ENCODE measurements at regions not wholly inside any gene's neighbourhood (a gene's known extent, or its start where the extent isn't known, plus 50 kb on each side); places are given as distances from the start of the nearest gene placed in this dataset.

GRCh38 chr5:133738271-133738670 is 125.9 kb upstream of the FSTL4 start:
- TF ChIP-seq CTCF (IDR thresholded peaks at IDR 0.05; ENCODE audit: control extremely low read depth in 1 of 3, insufficient read depth in 1 of 3, low read depth in 1 of 3, low read length in 3 of 3): no peak
- no peak for TF ChIP-seq MAX (IDR thresholded peaks at IDR 0.05)
- TF ChIP-seq TBP (IDR thresholded peaks at IDR 0.05; ENCODE audit: low read depth, low read length): no peak
- TF ChIP-seq EP300 (IDR thresholded peaks at IDR 0.05; ENCODE audit: borderline replicate concordance in 1 of 2, low read depth in 2 of 2, low read length in 2 of 2): no peak
- TF ChIP-seq SRF (IDR thresholded peaks at IDR 0.05; ENCODE audit: low read depth, low read length): no peak
- no peak for TF ChIP-seq CEBPB (IDR thresholded peaks at IDR 0.05; ENCODE audit: low read depth, low read length)
- no peak for TF ChIP-seq POLR2A (IDR thresholded peaks at IDR 0.05; ENCODE audit: control extremely low read depth in 1 of 2, low read depth in 2 of 2, low read length in 2 of 2)
- TF ChIP-seq ATF2 (IDR thresholded peaks at IDR 0.05; ENCODE audit: low read length): no peak
- TF ChIP-seq POLR2AphosphoS5 (IDR thresholded peaks at IDR 0.05; ENCODE audit: low read depth, low read length): no peak
